Keratinocyte (primary cell): ENCODE measurements at regions not wholly inside any gene's neighbourhood (a gene's known extent, or its start where the extent isn't known, plus 50 kb on each side); places are given as distances from the start of the nearest gene placed in this dataset.

Experiments used
- CTCF ChIP-seq, 3 experiments: IDR thresholded peaks in 1 of 3; conservative IDR thresholded peaks in 1 of 3; optimal IDR thresholded peaks in 1 of 3; 2 replicates in 2 of 3; 3 replicates in 1 of 3; pipeline versions ENCODE3 to v1.5.1; 2011; ENCODE audit warnings: low read length in 3 of 3, mild to moderate bottlenecking in 3 of 3, moderate library complexity in 2 of 3, control low read depth in 1 of 3, inconsistent platforms in 1 of 3; ENCODE audit not compliant: insufficient read depth in 2 of 3; ENCODE audit errors: extremely low read depth in 1 of 3
- EZH2 ChIP-seq: IDR thresholded peaks from one replicate; pipeline ENCODE4 v1.6.1; 2012; ENCODE audit warnings: inconsistent platforms, mild to moderate bottlenecking, low read length, moderate library complexity

- TF ChIP-seq CTCF (optimal IDR thresholded peaks at IDR 0.05 in 1 of 3, IDR thresholded peaks at IDR 0.05 in 1 of 3, conservative IDR thresholded peaks at IDR 0.05 in 1 of 3; ENCODE audit: extremely low read depth in 1 of 3, insufficient read depth in 2 of 3, low read length in 3 of 3) (no peak), EZH2 (no peak)
Observed at GRCh38 chr9:79000230-79001002, 571.3 kb upstream of the TLE4 start.
